ENCODE measurements at regions not wholly inside any gene's neighbourhood (a gene's known extent, or its start where the extent isn't known, plus 50 kb on each side); places are given as distances from the start of the nearest gene placed in this dataset.

GRCh38 chr5:143581649-143582048, 178.2 kb upstream of the NR3C1 start:
- no peak for DNase-seq

- DNase-seq, result no peak
Observed at GRCh38 chr5:143581147-143581546, 177.7 kb upstream of the NR3C1 start.

- no peak for DNase-seq
Observed at GRCh38 chr5:143576711-143577484, 173.4 kb upstream of the NR3C1 start.

- no peak for DNase-seq
Observed at GRCh38 chr5:143575286-143575685, 171.8 kb upstream of the NR3C1 start.

GRCh38 chr5:143574236-143574635, 170.8 kb upstream of the NR3C1 start:
- no peak for DNase-seq

- DNase-seq, result no peak
Observed at GRCh38 chr5:143573568-143574170, 170.2 kb upstream of the NR3C1 start.

- DNase-seq, result no peak
Observed at GRCh38 chr5:143572671-143573070, 169.2 kb upstream of the NR3C1 start.

- no peak for DNase-seq
Observed at GRCh38 chr5:143571642-143572624, 168.4 kb upstream of the NR3C1 start.

GRCh38 chr5:143570989-143571388, 167.5 kb upstream of the NR3C1 start:
- DNase-seq, result no peak

GRCh38 chr5:143569722-143570567, 166.5 kb upstream of the NR3C1 start:
- no peak for DNase-seq

- DNase-seq, result no peak
Observed at GRCh38 chr5:143569213-143569701, 165.8 kb upstream of the NR3C1 start.

- DNase-seq, result no peak
Observed at GRCh38 chr5:143567583-143568504, 164.4 kb upstream of the NR3C1 start.

GRCh38 chr5:143566139-143566538, 162.7 kb upstream of the NR3C1 start:
- no peak for DNase-seq

GRCh38 chr5:143564417-143564816, 160.9 kb upstream of the NR3C1 start:
- DNase-seq, result no peak

- DNase-seq, result no peak
Observed at GRCh38 chr5:143562935-143563334, 159.4 kb upstream of the NR3C1 start.

- no peak for DNase-seq
Observed at GRCh38 chr5:143561219-143561618, 157.7 kb upstream of the NR3C1 start.

GRCh38 chr5:143560378-143560777, 156.9 kb upstream of the NR3C1 start:
- DNase-seq, result no peak

GRCh38 chr5:143559586-143560109, 156.2 kb upstream of the NR3C1 start:
- no peak for DNase-seq

GRCh38 chr5:143558048-143558447, 154.6 kb upstream of the NR3C1 start:
- DNase-seq, result no peak

GRCh38 chr5:143557061-143557818, 153.8 kb upstream of the NR3C1 start:
- DNase-seq, result peak; percentile 39
